ENCODE measurements at regions not wholly inside any gene's neighbourhood (a gene's known extent, or its start where the extent isn't known, plus 50 kb on each side); places are given as distances from the start of the nearest gene placed in this dataset.

DNA sequence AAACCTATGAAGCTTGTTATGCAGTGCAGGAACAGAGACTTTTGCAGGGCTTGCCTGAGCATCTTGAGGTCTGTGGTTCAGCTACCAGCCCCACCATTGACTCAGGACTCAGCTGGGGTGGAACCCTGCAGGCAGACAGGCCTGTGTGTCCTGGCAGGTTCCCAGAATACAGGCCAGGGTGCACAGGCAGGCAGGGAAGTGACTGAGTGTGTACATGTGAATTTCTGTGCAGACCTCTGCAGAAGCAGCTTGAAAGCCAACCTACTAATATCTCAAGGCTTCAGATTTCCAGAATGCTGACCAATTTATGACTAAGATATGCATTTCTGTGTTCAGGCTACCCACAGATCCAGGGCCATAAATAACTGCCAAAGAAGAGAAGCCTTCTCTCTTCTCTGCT, 254.4 kb downstream of the DLEU7 start:
- TF ChIP-seq, protein P1, sequence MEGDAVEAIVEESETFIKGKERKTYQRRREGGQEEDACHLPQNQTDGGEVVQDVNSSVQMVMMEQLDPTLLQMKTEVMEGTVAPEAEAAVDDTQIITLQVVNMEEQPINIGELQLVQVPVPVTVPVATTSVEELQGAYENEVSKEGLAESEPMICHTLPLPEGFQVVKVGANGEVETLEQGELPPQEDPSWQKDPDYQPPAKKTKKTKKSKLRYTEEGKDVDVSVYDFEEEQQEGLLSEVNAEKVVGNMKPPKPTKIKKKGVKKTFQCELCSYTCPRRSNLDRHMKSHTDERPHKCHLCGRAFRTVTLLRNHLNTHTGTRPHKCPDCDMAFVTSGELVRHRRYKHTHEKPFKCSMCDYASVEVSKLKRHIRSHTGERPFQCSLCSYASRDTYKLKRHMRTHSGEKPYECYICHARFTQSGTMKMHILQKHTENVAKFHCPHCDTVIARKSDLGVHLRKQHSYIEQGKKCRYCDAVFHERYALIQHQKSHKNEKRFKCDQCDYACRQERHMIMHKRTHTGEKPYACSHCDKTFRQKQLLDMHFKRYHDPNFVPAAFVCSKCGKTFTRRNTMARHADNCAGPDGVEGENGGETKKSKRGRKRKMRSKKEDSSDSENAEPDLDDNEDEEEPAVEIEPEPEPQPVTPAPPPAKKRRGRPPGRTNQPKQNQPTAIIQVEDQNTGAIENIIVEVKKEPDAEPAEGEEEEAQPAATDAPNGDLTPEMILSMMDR (IDR thresholded peaks at IDR 0.05): no peak
- TF ChIP-seq POLR2A (IDR thresholded peaks at IDR 0.05): no peak

Measured in ovary (tissue), 3 donors.